Fibroblast of the aortic adventitia (primary cell): ENCODE measurements at regions not wholly inside any gene's neighbourhood (a gene's known extent, or its start where the extent isn't known, plus 50 kb on each side); places are given as distances from the start of the nearest gene placed in this dataset.

Experiments used
- DNase-seq: peaks from one replicate; pipeline ENCODE4 v3.0.0-alpha.2; 2010; ENCODE audit warnings: low read depth
- H3K4me3 ChIP-seq: 2 replicates; pipeline ENCODE4 v1.5.1; 2011; ENCODE audit warnings: low read depth, mild to moderate bottlenecking, control low read depth, low read length, moderate library complexity
- CTCF ChIP-seq: IDR thresholded peaks from 2 replicates; pipeline ENCODE4 v1.5.1; 2011; ENCODE audit warnings: mild to moderate bottlenecking, low read length, control low read depth, inconsistent platforms; ENCODE audit not compliant: insufficient read depth

- TF ChIP-seq CTCF = no peak
- no peak overlapping the region for H3K4me3 ChIP-seq
- DNase-seq = peak; percentile 45
These were observed 276.5 kb upstream of the AMIGO2 start for GRCh38 chr12:47356129-47356700.

GRCh38 chr12:47353508-47353907 is 273.7 kb upstream of the AMIGO2 start:
- no peak for TF ChIP-seq CTCF
- no peak for DNase-seq
- no peak overlapping the region for H3K4me3 ChIP-seq

GRCh38 chr12:47352067-47352466 is 272.3 kb upstream of the AMIGO2 start:
- TF ChIP-seq CTCF = no peak
- no peak for DNase-seq
- no peak overlapping the region for H3K4me3 ChIP-seq

- DNase-seq = no peak
- H3K4me3 ChIP-seq = no peak overlapping the region
- no peak for TF ChIP-seq CTCF
These were observed 271.8 kb upstream of the AMIGO2 start for GRCh38 chr12:47351526-47351925.

DNA sequence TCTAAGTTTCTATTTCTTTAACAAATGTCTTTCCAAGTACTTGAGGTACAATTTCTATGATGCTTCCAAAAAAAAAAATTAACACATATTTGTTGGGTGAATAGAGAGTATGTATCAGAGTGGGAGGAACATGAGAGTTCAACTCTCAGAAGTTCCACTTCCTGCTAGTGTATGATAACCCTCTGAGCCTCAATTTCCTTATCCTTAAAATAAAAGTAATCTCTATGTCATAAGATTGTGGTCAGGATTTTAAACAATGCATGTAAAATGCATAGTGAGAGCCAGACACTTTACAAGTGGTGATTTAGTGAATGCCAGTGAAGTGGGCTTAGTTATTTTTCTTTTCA is 270.3 kb upstream of the AMIGO2 start:
- no peak overlapping the region for H3K4me3 ChIP-seq
- no peak for TF ChIP-seq CTCF
- peak; percentile 74 for DNase-seq

DNA sequence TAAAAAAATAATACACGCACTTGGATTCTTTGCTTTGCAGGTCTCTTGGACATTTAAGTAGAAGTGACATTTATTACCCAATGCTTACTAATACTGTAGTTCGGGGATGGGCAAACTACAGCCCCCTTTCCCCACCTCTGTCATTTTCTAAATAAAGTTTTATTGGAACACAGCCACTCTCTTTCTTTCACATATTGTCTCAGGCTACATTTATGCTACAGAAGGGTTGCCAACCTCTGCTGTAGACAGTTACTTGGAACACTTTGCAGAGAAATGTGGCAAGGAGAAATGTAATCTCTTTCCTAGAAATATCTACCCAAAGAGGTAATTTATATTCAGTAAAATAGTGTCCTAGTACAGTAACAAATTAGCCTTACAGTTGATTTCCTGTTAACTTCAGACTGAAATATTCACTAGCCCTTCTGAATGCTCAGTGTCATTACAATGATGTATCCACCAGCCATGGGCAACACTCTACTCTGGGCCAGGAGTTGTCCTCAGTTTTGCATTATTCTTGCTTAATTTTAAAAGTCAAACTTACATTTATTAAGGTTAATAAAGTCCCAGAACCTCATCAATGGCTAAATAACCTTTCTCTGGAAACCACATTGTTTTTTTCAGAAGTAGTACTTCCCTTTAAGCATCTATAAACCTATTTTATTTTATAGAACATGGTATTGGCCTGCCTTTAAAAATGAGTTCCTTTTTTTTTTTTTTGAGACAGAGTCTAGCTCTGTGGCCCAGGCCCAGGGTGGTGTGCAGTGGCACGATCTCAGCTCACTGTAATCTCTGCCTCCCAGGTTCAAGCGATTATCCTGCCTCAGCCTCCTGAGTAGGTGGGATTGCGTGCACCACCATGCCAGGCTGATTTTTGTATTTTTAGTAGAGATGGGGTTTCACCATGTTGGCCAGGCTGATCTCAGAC is 269.6 kb upstream of the AMIGO2 start:
- no peak overlapping the region for H3K4me3 ChIP-seq
- no peak for TF ChIP-seq CTCF
- DNase-seq = peak; percentile 33

DNA sequence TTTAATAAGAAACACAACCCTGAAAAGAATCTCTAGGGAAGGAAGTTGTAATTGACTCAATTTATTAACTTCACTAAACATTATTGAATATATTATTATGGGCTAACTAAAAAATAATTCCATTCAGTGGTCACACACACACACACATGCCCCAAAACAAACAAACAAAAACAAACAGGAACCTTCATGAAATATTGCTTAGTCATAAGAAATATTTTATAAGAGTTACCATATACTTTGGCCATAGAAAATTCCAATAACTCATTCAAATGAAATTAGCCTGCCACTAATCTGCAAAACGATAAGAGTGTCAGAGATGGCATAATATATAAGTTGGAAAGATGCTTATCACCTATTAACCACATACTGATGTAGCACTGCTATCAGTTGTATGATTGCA is 268.4 kb upstream of the AMIGO2 start:
- no peak for TF ChIP-seq CTCF
- DNase-seq = no peak
- H3K4me3 ChIP-seq = no peak overlapping the region
